Esophagus squamous epithelium (tissue), 5 donors: ENCODE measurements at regions not wholly inside any gene's neighbourhood (a gene's known extent, or its start where the extent isn't known, plus 50 kb on each side); places are given as distances from the start of the nearest gene placed in this dataset.

Experiments used
- DNase-seq: peaks from one replicate; lab custom pipeline; 2025; lab: John Stamatoyannopoulos, UW
- H3K27ac ChIP-seq, 4 donors: fragments of 200-600 bp; sonication (generic); one replicate each; pipeline ENCODE4 v1.5.1; 2016 to 2019; ENCODE audit warnings: mild to moderate bottlenecking in 1 of 4
- H3K27me3 ChIP-seq, 4 donors: fragments of 200-600 bp; sonication (generic); 1 replicate in 3 of 4; 2 replicates in 1 of 4; pipeline versions ENCODE4 v1.5.1 to v1.6.0; 2017 to 2021; ENCODE audit warnings: antibody characterized with exemption in 1 of 4
- H3K36me3 ChIP-seq, 3 donors: fragments of 200-600 bp; sonication (generic); one replicate each; pipeline ENCODE4 v1.5.1; 2016 to 2019
- H3K4me1 ChIP-seq, 3 donors: fragments of 200-600 bp; sonication (generic); one replicate each; pipeline ENCODE4 v1.5.1; 2017 to 2019
- H3K4me3 ChIP-seq, 4 donors: fragments of 200-600 bp; sonication (generic); 1 replicate in 3 of 4; 2 replicates in 1 of 4; pipeline ENCODE4 v1.5.1; 2016 to 2019; ENCODE audit warnings: mild to moderate bottlenecking in 2 of 4, moderate library complexity in 1 of 4
- H3K9me3 ChIP-seq, 3 donors: fragments of 200-600 bp; sonication (generic); one replicate each; pipeline ENCODE4 v1.5.1; 2016 to 2019
- POLR2A ChIP-seq, 4 donors: fragments of 450-650 bp; IDR thresholded peaks; one replicate each; pipeline ENCODE4 v1.6.1; 2017; ENCODE audit warnings: antibody characterized with exemption in 4 of 4, mild to moderate bottlenecking in 4 of 4, moderate library complexity in 3 of 4
- WGBS, 2 donors: methylation state at CpG; one replicate each; pipeline ENCODE4 v1.1.5; 2018; 5-methylcytosine and 5-hydroxymethylcytosine counted together
- intact Hi-C: fragments of 100-400 bp; cut with DNase I; formaldehyde crosslinking; loops from one replicate; pipeline ENCODE4 v1.15.0; 2022
- TF ChIP-seq, protein P1 (sequence below), 6 experiments: fragments of 450-650 bp in 4 of 6; fragments of 200-600 bp in 2 of 6; sonication (generic) in 2 of 6; IDR thresholded peaks; one replicate each; pipeline ENCODE4 v1.5.1; 2016 to 2019; ENCODE audit warnings: antibody characterized with exemption in 6 of 6, mild to moderate bottlenecking in 4 of 6, moderate library complexity in 4 of 6
- donor health status: DM: yes; HTN: yes; CAD: no.

DNA sequence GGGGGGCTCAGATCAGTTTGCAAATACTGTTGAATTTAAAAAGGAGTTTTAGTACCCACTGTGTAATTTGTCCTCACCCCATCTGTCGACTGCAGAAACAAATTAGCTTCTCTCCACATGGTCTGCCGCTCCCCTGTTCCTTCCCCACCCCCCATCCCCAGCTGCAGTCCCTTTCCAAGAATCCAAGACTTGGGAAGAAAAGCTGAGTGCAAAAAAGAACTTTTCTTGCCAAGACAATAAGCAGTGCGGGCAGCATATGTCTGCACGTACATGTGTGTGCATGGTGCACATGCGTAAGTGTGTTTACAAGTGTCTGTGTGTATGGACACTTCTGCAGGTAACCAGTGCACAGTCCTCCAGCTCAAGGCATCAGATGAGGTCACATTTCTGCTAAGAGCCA is 125.7 kb upstream of the SMIM23 start:
- intact Hi-C loops = no loop called here
- WGBS, 2 donors = 85 to 92% methylated on average over 5 of the region's 5 CpGs
- no peak for DNase-seq

DNA sequence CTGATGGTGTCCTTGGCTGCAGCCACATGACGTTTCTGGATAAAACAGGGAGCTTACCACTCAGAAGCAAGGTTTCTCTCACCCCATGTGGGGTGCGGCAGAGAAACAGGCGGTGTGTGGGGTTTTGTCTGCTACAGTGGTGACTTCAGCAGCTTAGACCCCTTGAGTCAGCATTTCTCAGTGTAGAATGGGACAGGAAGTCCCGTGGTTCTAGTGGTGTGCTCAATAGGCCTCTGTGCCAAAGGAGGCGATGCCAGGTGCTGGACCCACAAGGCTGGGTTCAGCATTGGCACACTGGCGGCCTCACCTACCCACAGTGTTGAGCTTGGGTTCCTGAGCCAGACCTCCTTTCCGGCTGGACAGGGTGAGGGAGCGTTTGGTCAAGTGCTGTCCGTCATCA is 125.2 kb upstream of the SMIM23 start:
- Histone ChIP-seq H3K27me3 (no peaks in the 10 kb centered on the region), H3K27ac (no peak overlapping the region), H3K36me3 (no peaks in the 10 kb centered on the region), H3K4me3 (no peak overlapping the region), H3K4me1 (no peaks in the 10 kb centered on the region), H3K9me3 (no peaks in the 10 kb centered on the region)
- intact Hi-C loops = no loop called here
- TF ChIP-seq, protein P1, sequence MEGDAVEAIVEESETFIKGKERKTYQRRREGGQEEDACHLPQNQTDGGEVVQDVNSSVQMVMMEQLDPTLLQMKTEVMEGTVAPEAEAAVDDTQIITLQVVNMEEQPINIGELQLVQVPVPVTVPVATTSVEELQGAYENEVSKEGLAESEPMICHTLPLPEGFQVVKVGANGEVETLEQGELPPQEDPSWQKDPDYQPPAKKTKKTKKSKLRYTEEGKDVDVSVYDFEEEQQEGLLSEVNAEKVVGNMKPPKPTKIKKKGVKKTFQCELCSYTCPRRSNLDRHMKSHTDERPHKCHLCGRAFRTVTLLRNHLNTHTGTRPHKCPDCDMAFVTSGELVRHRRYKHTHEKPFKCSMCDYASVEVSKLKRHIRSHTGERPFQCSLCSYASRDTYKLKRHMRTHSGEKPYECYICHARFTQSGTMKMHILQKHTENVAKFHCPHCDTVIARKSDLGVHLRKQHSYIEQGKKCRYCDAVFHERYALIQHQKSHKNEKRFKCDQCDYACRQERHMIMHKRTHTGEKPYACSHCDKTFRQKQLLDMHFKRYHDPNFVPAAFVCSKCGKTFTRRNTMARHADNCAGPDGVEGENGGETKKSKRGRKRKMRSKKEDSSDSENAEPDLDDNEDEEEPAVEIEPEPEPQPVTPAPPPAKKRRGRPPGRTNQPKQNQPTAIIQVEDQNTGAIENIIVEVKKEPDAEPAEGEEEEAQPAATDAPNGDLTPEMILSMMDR (IDR thresholded peaks at IDR 0.05) = no peak
- TF ChIP-seq POLR2A (IDR thresholded peaks at IDR 0.05) = no peak
- 56 to 90% methylated on average over 3 to 4 of the region's 9 CpGs for WGBS, 2 donors
- no peak for DNase-seq

More for the DNA sequence above, 125.7 kb upstream of the SMIM23 start:
- no peaks in the 10 kb centered on the region for H3K36me3 ChIP-seq
- H3K9me3 ChIP-seq = no peaks in the 10 kb centered on the region
- no peak overlapping the region for H3K27ac ChIP-seq
- TF ChIP-seq, protein P1 (IDR thresholded peaks at IDR 0.05) = no peak
- TF ChIP-seq POLR2A (IDR thresholded peaks at IDR 0.05) = no peak
- no peaks in the 10 kb centered on the region for H3K27me3 ChIP-seq
- H3K4me3 ChIP-seq = no peak overlapping the region
- no peaks in the 10 kb centered on the region for H3K4me1 ChIP-seq

DNA sequence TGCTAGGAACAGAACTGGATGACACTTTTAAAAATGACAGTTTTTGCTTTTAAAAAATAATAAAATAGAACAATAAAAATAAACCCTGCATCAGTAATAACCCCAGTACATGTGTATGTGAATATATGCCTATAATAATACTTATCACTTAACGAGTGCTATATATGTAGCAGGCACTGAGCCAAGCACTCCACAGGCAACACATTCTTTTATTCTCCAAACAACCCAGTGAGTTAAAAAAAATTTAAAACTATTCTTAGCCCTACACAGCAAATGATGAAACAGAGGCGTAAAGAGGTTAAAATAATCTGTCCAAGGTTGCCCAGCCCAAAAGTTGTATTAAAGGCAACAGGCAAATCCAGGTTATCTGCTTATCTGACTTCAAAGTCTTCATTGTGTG is 124.5 kb upstream of the SMIM23 start:
- TF ChIP-seq, protein P1 (IDR thresholded peaks at IDR 0.05) = no peak
- TF ChIP-seq POLR2A (IDR thresholded peaks at IDR 0.05) = no peak
- Histone ChIP-seq H3K27me3 (peaks cover 0 to 3% (median 0%) of the 10 kb centered on the region in 4 donors), H3K4me1 (no peaks in the 10 kb centered on the region), H3K9me3 (no peaks in the 10 kb centered on the region), H3K36me3 (no peaks in the 10 kb centered on the region), H3K27ac (no peak overlapping the region), H3K4me3 (no peak overlapping the region)
- WGBS, 2 donors = 65 to 70% methylated on average over 2 of the region's 2 CpGs
- intact Hi-C loops = no loop called here
- DNase-seq = no peak

DNA sequence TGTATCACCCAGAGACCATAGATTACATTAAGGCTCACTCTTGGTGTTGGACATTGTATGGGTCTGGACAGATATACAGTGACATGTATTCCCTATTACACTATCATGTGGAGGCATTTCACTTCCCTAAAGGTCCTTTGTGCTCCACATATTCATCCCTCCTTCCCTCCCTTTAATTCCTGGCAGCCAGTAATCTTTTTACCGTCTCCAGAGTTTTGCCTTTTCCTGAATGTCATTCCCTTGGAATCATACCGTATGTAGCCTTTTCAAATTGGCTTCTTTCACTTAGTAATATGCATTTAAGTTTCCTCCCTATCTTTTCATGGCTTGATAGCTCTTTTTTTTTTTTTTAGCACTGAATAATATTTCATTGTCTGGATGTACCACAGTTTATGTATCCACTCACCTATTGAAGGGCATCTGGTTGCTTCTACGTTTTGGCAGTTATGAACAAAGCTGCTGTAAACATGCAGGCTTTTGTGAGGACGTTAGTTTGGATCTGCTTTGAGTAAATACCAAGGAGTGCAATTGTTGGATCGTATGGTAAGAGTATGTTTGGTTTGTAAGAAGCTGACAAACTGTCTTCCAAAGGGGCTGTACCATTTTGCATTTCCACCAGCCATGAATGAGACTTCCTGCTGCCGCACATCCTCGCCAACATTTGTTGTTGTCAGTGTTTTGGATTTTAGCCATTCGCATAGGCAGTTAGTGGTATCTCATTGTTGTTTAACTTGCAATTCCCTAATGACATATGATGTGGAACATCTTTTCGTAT is 122.1 kb upstream of the SMIM23 start:
- Histone ChIP-seq H3K27ac (no peak overlapping the region), H3K36me3 (no peaks in the 10 kb centered on the region), H3K4me1 (peaks cover 0 to 11% (median 9%) of the 10 kb centered on the region in 3 donors), H3K9me3 (no peaks in the 10 kb centered on the region), H3K4me3 (no peak overlapping the region), H3K27me3 (peaks cover 0 to 18% (median 0%) of the 10 kb centered on the region in 4 donors)
- DNase-seq = no peak
- whole genome bisulfite sequencing, 2 donors = 81 to 83% methylated on average over 9 of the region's 9 CpGs
- intact Hi-C loops = no loop called here
- TF ChIP-seq, protein P1 (IDR thresholded peaks at IDR 0.05) = no peak
- TF ChIP-seq POLR2A (IDR thresholded peaks at IDR 0.05) = no peak

DNA sequence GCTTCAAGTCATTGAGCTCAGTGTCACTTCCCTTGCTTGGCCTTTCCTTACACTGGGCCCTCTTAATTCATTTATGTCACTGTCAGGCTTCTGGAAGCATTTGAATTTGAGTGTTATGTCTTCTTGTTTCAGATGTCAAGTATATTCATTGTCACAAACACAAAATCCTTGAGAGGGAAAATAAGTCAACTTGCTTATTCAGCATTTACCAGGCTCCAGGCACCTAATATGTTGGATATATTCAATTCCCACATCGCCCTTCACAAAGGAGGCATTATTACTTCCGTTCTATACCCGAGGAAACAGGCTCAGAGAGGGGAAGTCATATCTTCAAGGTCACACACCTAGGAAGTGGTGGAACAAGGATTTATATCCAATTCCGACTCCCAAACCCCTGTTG is 121.1 kb upstream of the SMIM23 start:
- H3K36me3 ChIP-seq = no peaks in the 10 kb centered on the region

More for the DNA sequence above, 121.1 kb upstream of the SMIM23 start:
- TF ChIP-seq POLR2A (IDR thresholded peaks at IDR 0.05) = no peak
- TF ChIP-seq, protein P1 (IDR thresholded peaks at IDR 0.05) = no peak
- Histone ChIP-seq H3K4me3 (no peak overlapping the region), H3K27ac (no peak overlapping the region), H3K4me1 (peaks cover 0 to 11% (median 9%) of the 10 kb centered on the region in 3 donors), H3K9me3 (no peaks in the 10 kb centered on the region), H3K27me3 (peaks cover 0 to 18% (median 0%) of the 10 kb centered on the region in 4 donors)
- intact Hi-C loops = no loop called here
- DNase-seq = no peak
- WGBS, 2 donors = 67 to 76% methylated on average over 4 of the region's 4 CpGs
